ENCODE measurements at regions not wholly inside any gene's neighbourhood (a gene's known extent, or its start where the extent isn't known, plus 50 kb on each side); places are given as distances from the start of the nearest gene placed in this dataset.
"Not testable (repeated sequence)": the region's sequence is repeated elsewhere in the genome, so short reads cannot be mapped to it uniquely, and the experiment has no call there.

DNA sequence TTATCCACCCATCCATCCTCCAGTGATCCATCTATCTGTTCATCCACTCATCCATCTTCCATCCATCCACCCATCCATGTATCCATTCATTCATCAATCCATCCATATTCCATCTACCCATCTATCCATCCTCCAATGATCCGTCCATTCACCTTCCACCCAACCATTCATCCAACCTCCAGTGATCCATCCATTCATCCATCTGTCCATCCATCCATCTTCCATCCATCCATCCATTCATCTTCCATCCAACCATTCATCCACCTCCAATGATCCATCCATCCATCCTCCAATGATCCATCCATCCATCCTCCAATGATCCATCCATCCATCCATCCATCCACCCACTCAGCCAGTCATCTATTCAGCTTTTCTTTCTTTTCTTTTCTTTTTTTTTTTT is 156.5 kb upstream of the WSCD1 start:
- no peak for DNase-seq

- no peak for DNase-seq
Observed at GRCh38 chr17:5915337-5915736, 154.8 kb upstream of the WSCD1 start.

- DNase-seq, result no peak
Observed at GRCh38 chr17:5919089-5919488, 151.1 kb upstream of the WSCD1 start.

DNA sequence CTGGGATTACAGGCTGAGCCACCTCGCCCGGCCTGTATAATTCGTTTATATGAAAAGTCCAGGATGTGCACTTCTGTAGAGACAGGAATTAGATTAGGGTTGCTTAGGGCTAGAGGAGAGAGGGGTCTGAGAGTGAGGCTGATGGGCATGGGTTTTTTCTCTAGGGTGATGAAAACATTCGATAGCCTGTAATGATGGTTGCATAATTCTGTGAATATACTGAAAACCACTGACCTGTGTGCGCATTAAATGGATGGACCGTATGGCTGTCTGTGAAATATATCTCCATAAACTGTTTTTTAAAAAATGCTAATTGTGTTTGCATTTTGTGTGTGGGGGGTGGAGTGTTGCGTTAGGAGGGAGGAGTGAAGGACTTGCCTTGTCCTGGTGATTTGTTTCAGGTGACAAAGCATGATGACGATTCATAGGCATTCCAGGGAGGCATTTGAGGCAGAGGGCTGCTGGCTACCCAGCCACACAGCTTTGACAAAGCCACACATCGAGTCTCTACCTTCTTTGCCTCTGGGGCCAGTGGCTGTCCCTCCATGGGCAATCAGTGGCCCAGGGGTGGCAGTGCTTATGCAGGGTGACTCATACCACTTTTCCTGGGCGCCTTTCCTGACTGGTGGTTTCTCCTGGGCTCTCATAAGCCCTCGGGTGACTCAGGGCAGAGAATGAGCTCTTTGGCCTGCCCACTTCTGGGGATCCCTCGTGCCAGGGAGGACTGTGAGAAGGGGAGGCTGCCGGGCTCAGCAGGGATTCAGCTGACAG is 148.5 kb upstream of the WSCD1 start:
- DNase-seq, result no peak

GRCh38 chr17:5922476-5922875 is 147.7 kb upstream of the WSCD1 start:
- DNase-seq, result no peak

GRCh38 chr17:5929721-5930120 is 140.5 kb upstream of the WSCD1 start:
- DNase-seq, result no peak

GRCh38 chr17:5930555-5930954 is 139.6 kb upstream of the WSCD1 start:
- DNase-seq, result not testable (repeated sequence)

GRCh38 chr17:5931616-5932015 is 138.6 kb upstream of the WSCD1 start:
- no peak for DNase-seq

- DNase-seq, result no peak
Observed at GRCh38 chr17:5933430-5933829, 136.7 kb upstream of the WSCD1 start.

- no peak for DNase-seq
Observed at GRCh38 chr17:5941258-5941657, 128.9 kb upstream of the WSCD1 start.

GRCh38 chr17:5942687-5943086 is 127.5 kb upstream of the WSCD1 start:
- DNase-seq, result no peak

DNA sequence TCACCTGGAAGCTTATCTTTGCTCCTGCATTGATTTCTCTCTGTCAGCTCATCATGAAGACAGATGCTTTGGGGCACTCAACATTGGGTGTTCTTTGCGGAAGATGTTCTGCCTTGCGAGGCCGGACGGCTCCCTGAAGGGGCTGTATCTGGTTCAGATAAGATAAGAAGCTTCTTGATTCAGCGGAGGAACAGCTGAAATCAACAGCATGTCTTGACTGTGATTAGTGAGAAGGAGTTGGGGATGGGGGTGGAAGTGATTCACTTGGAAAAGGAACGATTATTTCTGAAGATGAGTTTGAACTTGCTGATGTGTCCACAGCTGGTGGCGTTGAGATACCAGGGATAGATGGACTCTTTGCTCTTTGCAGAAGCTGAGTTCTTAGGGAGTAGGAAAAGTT is 126.9 kb upstream of the WSCD1 start:
- DNase-seq, result no peak

DNA sequence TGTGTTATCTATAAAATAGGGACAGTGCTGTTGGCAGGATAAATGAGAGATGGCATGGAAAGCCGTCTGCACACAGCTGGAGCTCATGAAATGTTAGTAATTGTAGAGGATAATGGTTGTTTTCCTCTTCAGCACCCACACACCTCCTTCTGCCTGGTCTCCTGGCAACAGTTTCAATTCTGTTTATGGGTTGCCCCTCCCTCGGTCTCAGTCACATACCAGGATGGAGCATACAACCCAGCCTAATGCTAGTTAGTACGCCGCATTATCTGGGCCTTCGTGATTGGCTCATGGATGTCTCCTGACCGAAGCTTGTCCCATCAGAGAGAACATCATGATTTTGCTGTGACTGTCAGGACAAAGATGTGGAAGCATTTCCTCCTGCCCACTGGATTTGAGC is 126.2 kb upstream of the WSCD1 start:
- DNase-seq, result no peak

GRCh38 chr17:5947701-5948180 is 122.4 kb upstream of the WSCD1 start:
- no peak for DNase-seq

- no peak for DNase-seq
Observed at GRCh38 chr17:5948811-5949210, 121.4 kb upstream of the WSCD1 start.

GRCh38 chr17:5950878-5951277 is 119.3 kb upstream of the WSCD1 start:
- DNase-seq, result no peak

DNA sequence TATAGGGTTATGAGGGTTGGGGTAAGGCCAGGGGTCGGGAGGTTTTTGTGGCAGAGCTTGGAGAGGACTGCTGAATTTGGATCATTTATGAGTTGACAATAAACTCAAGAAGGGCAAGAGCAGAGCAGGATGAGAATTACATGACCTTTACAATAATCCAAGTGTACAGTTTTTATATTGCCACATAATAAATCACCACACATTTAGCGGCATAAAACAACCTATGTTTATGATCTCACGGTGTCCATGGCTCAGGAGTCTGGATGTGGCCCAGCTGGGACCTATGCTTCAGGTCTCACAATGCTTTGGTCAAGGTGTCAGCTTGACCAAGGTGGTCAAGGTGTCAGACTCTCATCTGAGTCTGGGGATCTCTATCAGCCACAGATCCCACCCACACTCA is 118.3 kb upstream of the WSCD1 start:
- no peak for DNase-seq

DNA sequence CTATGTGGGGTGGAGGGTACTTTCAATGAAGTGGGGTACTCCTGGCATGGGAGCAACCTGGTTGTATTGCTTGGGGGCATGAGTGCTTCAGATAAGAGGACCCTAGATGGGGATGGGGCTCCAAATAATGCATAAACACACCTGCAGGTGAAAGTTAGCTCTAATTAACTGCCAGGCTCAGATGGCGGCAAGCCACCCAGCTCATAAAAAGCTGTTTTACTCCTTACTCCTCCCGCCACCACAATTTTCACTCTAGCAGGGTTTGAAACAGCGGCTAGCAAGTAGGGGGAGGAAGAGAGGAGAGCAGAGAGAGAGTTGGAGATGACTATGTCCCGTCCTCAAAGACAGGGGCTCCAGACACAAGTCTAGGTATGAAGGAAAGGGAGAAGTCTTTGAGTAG is 117.7 kb upstream of the WSCD1 start:
- DNase-seq, result no peak

DNA sequence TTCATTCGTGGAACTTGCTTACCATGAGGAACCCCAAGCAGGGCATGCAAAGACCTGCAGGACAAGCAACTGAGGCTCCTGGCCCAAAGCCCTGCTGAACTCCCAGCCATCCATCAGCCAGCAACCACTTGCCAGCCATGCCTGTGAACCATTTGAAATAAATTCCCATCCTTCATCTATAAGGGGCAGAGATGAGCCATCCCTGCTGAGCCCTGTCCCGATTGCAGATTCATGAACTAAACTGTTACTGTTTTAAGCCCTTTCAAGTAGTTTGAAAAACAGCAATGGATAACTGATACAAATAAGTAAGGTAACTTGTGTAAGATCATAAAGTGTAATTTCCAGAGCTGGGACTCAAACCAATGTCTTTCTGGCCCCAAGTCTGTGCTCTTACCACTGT is 114.4 kb upstream of the WSCD1 start:
- no peak for DNase-seq

- no peak for DNase-seq
Observed at GRCh38 chr17:5958850-5959249, 111.3 kb upstream of the WSCD1 start.

DNA sequence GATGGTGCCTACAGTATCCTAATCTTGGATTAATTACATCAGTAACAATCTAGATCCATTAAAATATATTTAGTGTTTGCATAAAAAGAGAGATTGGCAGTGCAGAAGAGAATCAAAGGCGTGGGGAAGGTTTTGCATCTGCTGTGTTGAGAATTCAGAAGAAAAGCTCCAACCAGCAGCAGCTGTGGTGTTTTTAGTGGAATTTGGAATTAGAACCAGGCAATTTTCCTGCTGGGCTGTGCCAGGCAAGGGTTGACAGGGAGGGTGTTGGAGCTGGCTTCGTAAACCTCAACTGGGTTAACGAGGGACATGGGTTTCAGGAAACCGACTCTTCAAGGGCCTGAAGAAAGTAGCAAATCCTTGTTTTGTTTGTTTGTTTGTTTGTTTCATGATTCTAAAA is 107.8 kb upstream of the WSCD1 start:
- DNase-seq, result no peak

DNA sequence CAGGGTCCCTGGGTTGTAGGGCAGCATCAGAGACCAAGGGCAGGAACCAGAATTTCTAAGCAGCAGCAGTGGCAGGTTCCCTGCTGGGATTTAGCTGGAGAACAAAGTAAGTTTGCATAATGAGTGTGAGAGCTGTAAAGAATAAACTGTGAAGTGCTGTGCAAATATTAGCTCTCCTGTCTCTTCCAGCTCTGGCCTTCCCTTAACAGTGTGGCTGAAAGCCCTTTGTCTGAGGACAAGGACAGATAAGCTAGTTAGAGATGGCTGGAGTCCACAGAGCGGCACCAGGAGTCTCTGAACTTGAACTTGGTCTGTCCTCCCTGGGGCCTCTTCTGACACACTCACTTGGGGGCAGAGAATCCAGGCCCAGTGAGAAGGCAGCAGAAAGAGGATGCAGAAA is 98.2 kb upstream of the WSCD1 start:
- no peak for DNase-seq

DNA sequence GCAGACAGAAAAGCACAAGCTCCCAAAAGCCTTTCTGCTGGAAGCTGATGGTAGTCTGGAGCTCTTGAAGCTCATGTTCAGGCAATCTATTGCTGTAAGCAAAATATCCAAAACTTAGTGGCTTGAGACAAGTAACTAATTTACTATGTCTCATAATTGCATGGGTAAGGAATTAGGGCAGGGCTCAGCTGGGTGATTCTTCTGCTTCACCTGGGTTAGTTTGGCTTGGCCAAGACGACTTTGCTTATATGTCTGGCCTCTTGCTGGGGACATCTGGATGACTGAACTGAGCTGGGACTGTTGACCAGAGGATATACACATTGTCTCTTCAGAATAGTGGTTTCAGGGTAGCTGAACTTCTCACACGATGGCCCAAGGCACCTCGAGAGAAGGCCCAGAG is 96.8 kb upstream of the WSCD1 start:
- no peak for DNase-seq

GRCh38 chr17:5975661-5976060 is 94.5 kb upstream of the WSCD1 start:
- DNase-seq, result no peak

GRCh38 chr17:5976251-5976650 is 93.9 kb upstream of the WSCD1 start:
- no peak for DNase-seq
